ENCODE measurements at regions not wholly inside any gene's neighbourhood (a gene's known extent, or its start where the extent isn't known, plus 50 kb on each side); places are given as distances from the start of the nearest gene placed in this dataset.

- H3K4me2 ChIP-seq (ENCODE audit: control insufficient read depth, extremely low read depth, insufficient read depth, low read depth, low read length): no peak overlapping the region
- H3K36me3 ChIP-seq (ENCODE audit: control insufficient read depth in 2 of 2, extremely low read depth in 1 of 2, insufficient read depth in 2 of 2, low read length in 2 of 2): no peaks in the 10 kb centered on the region
- H2AFZ ChIP-seq (ENCODE audit: control insufficient read depth, low read length): no peak overlapping the region
- H3K4me3 ChIP-seq (ENCODE audit: control insufficient read depth in 2 of 3, extremely low read depth in 1 of 3, insufficient read depth in 2 of 3, low read depth in 1 of 3, low read length in 3 of 3): no peak overlapping the region
- H3K4me1 ChIP-seq (ENCODE audit: control insufficient read depth, extremely low read depth, insufficient read depth, low read length): no peaks in the 10 kb centered on the region
- H3K9ac ChIP-seq (ENCODE audit: control insufficient read depth, extremely low read depth, insufficient read depth, low read length): no peak overlapping the region
- H3K79me2 ChIP-seq (ENCODE audit: control insufficient read depth, insufficient read depth, low read length): no peaks in the 10 kb centered on the region
- no peak for FAIRE-seq
- TF ChIP-seq CTCF (optimal IDR thresholded peaks at IDR 0.05 in 1 of 3, IDR thresholded peaks at IDR 0.05 in 1 of 3, conservative IDR thresholded peaks at IDR 0.05 in 1 of 3; ENCODE audit: extremely low read depth in 1 of 3, insufficient read depth in 2 of 3, low read length in 3 of 3): no peak
- no peak for TF ChIP-seq EZH2 (IDR thresholded peaks at IDR 0.05; ENCODE audit: low read length)
- dilution Hi-C loops (cut with MboI; ENCODE audit: extremely low pct_ligation_motif_present, low sequenced_read_pairs): no loop called here
- no peaks in the 10 kb centered on the region for H3K27me3 ChIP-seq (ENCODE audit: control insufficient read depth, extremely low read depth, insufficient read depth, low read length)
- H3K27ac ChIP-seq (ENCODE audit: control insufficient read depth, insufficient read depth, low read length): no peak overlapping the region
- no peaks in the 10 kb centered on the region for H4K20me1 ChIP-seq (ENCODE audit: control insufficient read depth, extremely low read depth, insufficient read depth, low read length)
- no peak for DNase-seq (ENCODE audit: low read depth, low spot score)
- H3K9me1 ChIP-seq (ENCODE audit: control insufficient read depth, extremely low read depth, insufficient read depth, low read length): no peaks in the 10 kb centered on the region
- H3K9me3 ChIP-seq (ENCODE audit: control insufficient read depth, low read depth, low read length): no peaks in the 10 kb centered on the region
Observed at GRCh38 chr9:80784647-80785046, 904.7 kb downstream of the TLE1 start.

- H3K4me1 ChIP-seq (ENCODE audit: control insufficient read depth, extremely low read depth, insufficient read depth, low read length): no peaks in the 10 kb centered on the region
- H3K4me3 ChIP-seq (ENCODE audit: control insufficient read depth in 2 of 3, extremely low read depth in 1 of 3, insufficient read depth in 2 of 3, low read depth in 1 of 3, low read length in 3 of 3): no peak overlapping the region
- no peak for FAIRE-seq
Observed at GRCh38 chr9:80775971-80776370, 913.4 kb downstream of the TLE1 start.

More at GRCh38 chr9:80775971-80776370, 913.4 kb downstream of the TLE1 start:
- no peaks in the 10 kb centered on the region for H3K36me3 ChIP-seq (ENCODE audit: control insufficient read depth in 2 of 2, extremely low read depth in 1 of 2, insufficient read depth in 2 of 2, low read length in 2 of 2)
- dilution Hi-C loops (cut with MboI; ENCODE audit: extremely low pct_ligation_motif_present, low sequenced_read_pairs): no loop called here
- H3K4me2 ChIP-seq (ENCODE audit: control insufficient read depth, extremely low read depth, insufficient read depth, low read depth, low read length): no peak overlapping the region
- H3K79me2 ChIP-seq (ENCODE audit: control insufficient read depth, insufficient read depth, low read length): no peaks in the 10 kb centered on the region
- H3K9ac ChIP-seq (ENCODE audit: control insufficient read depth, extremely low read depth, insufficient read depth, low read length): no peak overlapping the region
- TF ChIP-seq EZH2 (IDR thresholded peaks at IDR 0.05; ENCODE audit: low read length): no peak
- TF ChIP-seq CTCF (optimal IDR thresholded peaks at IDR 0.05 in 1 of 3, IDR thresholded peaks at IDR 0.05 in 1 of 3, conservative IDR thresholded peaks at IDR 0.05 in 1 of 3; ENCODE audit: extremely low read depth in 1 of 3, insufficient read depth in 2 of 3, low read length in 3 of 3): no peak
- H3K9me3 ChIP-seq (ENCODE audit: control insufficient read depth, low read depth, low read length): no peaks in the 10 kb centered on the region
- no peaks in the 10 kb centered on the region for H4K20me1 ChIP-seq (ENCODE audit: control insufficient read depth, extremely low read depth, insufficient read depth, low read length)
- no peaks in the 10 kb centered on the region for H3K9me1 ChIP-seq (ENCODE audit: control insufficient read depth, extremely low read depth, insufficient read depth, low read length)
- no peaks in the 10 kb centered on the region for H3K27me3 ChIP-seq (ENCODE audit: control insufficient read depth, extremely low read depth, insufficient read depth, low read length)
- DNase-seq (ENCODE audit: low read depth, low spot score): no peak
- H3K27ac ChIP-seq (ENCODE audit: control insufficient read depth, insufficient read depth, low read length): no peak overlapping the region
- H2AFZ ChIP-seq (ENCODE audit: control insufficient read depth, low read length): no peak overlapping the region
